IMR-90 (cell line): ENCODE measurements at regions not wholly inside any gene's neighbourhood (a gene's known extent, or its start where the extent isn't known, plus 50 kb on each side); places are given as distances from the start of the nearest gene placed in this dataset.

Experiments used
- MXI1 ChIP-seq: IDR thresholded peaks from 2 replicates; pipeline ENCODE4 v1.6.1; 2012; ENCODE audit warnings: low read depth, mild to moderate bottlenecking, low read length, moderate library complexity, borderline replicate concordance
- POLR2A ChIP-seq: IDR thresholded peaks from 2 replicates; pipeline ENCODE4 v1.6.1; 2012; ENCODE audit warnings: mild to moderate bottlenecking, low read depth, low read length
- RAD21 ChIP-seq: IDR thresholded peaks from 2 replicates; pipeline ENCODE4 v1.6.1; 2012; ENCODE audit warnings: low read length, improper control_type of control experiment
- RFX5 ChIP-seq: IDR thresholded peaks from 2 replicates; pipeline ENCODE4 v1.8.0; 2012; ENCODE audit warnings: low read depth, mild to moderate bottlenecking, low read length, moderate library complexity
- TF ChIP-seq, protein P1 (sequence below): conservative IDR thresholded peaks from 2 replicates; pipeline ENCODE4 v1.5.1; 2012; ENCODE audit warnings: mild to moderate bottlenecking, low read depth, low read length, improper control_type of control experiment
- TF ChIP-seq, protein P2 (sequence below): fragments of 150-350 bp; IDR thresholded peaks from 2 replicates; pipeline ENCODE4 v1.6.1; 2017; ENCODE audit warnings: mild to moderate bottlenecking, antibody characterized with exemption, low read length, low read depth

DNA sequence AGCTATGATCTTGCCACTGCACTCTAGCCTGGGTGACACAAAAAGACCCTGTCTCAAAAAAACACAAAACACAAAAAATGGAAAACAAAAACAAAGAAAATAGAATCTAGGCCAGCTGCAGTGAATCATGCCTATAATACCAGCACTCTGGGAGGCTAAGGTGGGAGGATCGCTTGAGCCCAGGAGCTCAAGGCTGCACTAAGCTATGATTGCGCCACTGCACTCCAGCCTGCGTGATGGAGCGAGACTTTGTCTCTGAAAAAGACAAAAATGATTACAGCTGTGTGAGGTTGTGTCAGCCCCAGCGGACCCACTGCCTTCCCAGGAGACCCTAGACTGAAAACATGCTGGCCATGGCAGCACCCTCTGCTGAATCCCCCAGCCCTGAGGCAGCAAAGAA lies 80.2 kb upstream of the ZBTB40 start:
- TF ChIP-seq, protein P1, sequence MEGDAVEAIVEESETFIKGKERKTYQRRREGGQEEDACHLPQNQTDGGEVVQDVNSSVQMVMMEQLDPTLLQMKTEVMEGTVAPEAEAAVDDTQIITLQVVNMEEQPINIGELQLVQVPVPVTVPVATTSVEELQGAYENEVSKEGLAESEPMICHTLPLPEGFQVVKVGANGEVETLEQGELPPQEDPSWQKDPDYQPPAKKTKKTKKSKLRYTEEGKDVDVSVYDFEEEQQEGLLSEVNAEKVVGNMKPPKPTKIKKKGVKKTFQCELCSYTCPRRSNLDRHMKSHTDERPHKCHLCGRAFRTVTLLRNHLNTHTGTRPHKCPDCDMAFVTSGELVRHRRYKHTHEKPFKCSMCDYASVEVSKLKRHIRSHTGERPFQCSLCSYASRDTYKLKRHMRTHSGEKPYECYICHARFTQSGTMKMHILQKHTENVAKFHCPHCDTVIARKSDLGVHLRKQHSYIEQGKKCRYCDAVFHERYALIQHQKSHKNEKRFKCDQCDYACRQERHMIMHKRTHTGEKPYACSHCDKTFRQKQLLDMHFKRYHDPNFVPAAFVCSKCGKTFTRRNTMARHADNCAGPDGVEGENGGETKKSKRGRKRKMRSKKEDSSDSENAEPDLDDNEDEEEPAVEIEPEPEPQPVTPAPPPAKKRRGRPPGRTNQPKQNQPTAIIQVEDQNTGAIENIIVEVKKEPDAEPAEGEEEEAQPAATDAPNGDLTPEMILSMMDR, result no peak
- TF ChIP-seq RAD21 (no peak), MXI1 (no peak), POLR2A (no peak), RFX5 (no peak)
- TF ChIP-seq, protein P2, sequence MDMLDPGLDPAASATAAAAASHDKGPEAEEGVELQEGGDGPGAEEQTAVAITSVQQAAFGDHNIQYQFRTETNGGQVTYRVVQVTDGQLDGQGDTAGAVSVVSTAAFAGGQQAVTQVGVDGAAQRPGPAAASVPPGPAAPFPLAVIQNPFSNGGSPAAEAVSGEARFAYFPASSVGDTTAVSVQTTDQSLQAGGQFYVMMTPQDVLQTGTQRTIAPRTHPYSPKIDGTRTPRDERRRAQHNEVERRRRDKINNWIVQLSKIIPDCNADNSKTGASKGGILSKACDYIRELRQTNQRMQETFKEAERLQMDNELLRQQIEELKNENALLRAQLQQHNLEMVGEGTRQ, result no peak
